GM21825 (cell line): ENCODE measurements at regions not wholly inside any gene's neighbourhood (a gene's known extent, or its start where the extent isn't known, plus 50 kb on each side); places are given as distances from the start of the nearest gene placed in this dataset.

ENCODE experiments used
- ATAC-seq: cut with Tn5 transposase; IDR thresholded peaks from one replicate; pipeline ENCODE4 v1.9.1; 2021; ENCODE audit warnings: mild to moderate bottlenecking, moderate library complexity; ENCODE audit not compliant: unreplicated experiment

GRCh38 chr3:70805061-70805889 lies 492.8 kb upstream of the MDFIC2 start:
- no peak for ATAC-seq

- no peak for ATAC-seq
These were observed 491.5 kb upstream of the MDFIC2 start for GRCh38 chr3:70803891-70804290.

GRCh38 chr3:70803319-70803718 lies 490.9 kb upstream of the MDFIC2 start:
- no peak for ATAC-seq

GRCh38 chr3:70800951-70801350 lies 488.5 kb upstream of the MDFIC2 start:
- no peak for ATAC-seq

- no peak for ATAC-seq
These were observed 477.4 kb upstream of the MDFIC2 start for GRCh38 chr3:70789878-70790277.

- no peak for ATAC-seq
These were observed 468.4 kb upstream of the MDFIC2 start for GRCh38 chr3:70780790-70781189.

GRCh38 chr3:70779296-70779695 lies 466.9 kb upstream of the MDFIC2 start:
- no peak for ATAC-seq

GRCh38 chr3:70776081-70776480 lies 463.6 kb upstream of the MDFIC2 start:
- no peak for ATAC-seq

- no peak for ATAC-seq
These were observed 462.8 kb upstream of the MDFIC2 start for GRCh38 chr3:70775257-70775656.

- ATAC-seq, result no peak
These were observed 462.2 kb upstream of the MDFIC2 start for GRCh38 chr3:70774641-70775040.

- ATAC-seq, result no peak
These were observed 459.1 kb upstream of the MDFIC2 start for GRCh38 chr3:70771426-70772147.

- ATAC-seq, result no peak
These were observed 458.2 kb upstream of the MDFIC2 start for GRCh38 chr3:70770650-70771049.

- no peak for ATAC-seq
These were observed 453.9 kb upstream of the MDFIC2 start for GRCh38 chr3:70766301-70766700.

GRCh38 chr3:70763894-70764293 lies 451.5 kb upstream of the MDFIC2 start:
- no peak for ATAC-seq

- no peak for ATAC-seq
These were observed 445.2 kb upstream of the MDFIC2 start for GRCh38 chr3:70757658-70758057.

GRCh38 chr3:70755526-70755925 lies 443.1 kb upstream of the MDFIC2 start:
- no peak for ATAC-seq

GRCh38 chr3:70754314-70754713 lies 441.9 kb upstream of the MDFIC2 start:
- ATAC-seq, result no peak

GRCh38 chr3:70753572-70753971 lies 441.1 kb upstream of the MDFIC2 start:
- ATAC-seq, result no peak

- no peak for ATAC-seq
These were observed 439.6 kb upstream of the MDFIC2 start for GRCh38 chr3:70752051-70752450.

- ATAC-seq, result no peak
These were observed 436.7 kb upstream of the MDFIC2 start for GRCh38 chr3:70749122-70749521.

- no peak for ATAC-seq
These were observed 436.2 kb upstream of the MDFIC2 start for GRCh38 chr3:70748593-70748992.

GRCh38 chr3:70747847-70748246 lies 435.4 kb upstream of the MDFIC2 start:
- no peak for ATAC-seq
